ENCODE measurements at regions not wholly inside any gene's neighbourhood (a gene's known extent, or its start where the extent isn't known, plus 50 kb on each side); places are given as distances from the start of the nearest gene placed in this dataset.

- no peak for TF ChIP-seq CTCF (conservative IDR thresholded peaks at IDR 0.05 in 1 of 2, IDR thresholded peaks at IDR 0.05 in 1 of 2; ENCODE audit: extremely low read depth in 1 of 2, insufficient read depth in 1 of 2, low read depth in 1 of 2, low read length in 2 of 2)
- no peak for TF ChIP-seq EZH2 (IDR thresholded peaks at IDR 0.05; ENCODE audit: borderline replicate concordance, low read length)
Observed at GRCh38 chr16:58937661-58938060, 203.5 kb upstream of the GOT2 start.
